Mesenchymal stem cell (in vitro differentiated cells and primary cell): ENCODE measurements at regions not wholly inside any gene's neighbourhood (a gene's known extent, or its start where the extent isn't known, plus 50 kb on each side); places are given as distances from the start of the nearest gene placed in this dataset.

Experiments
- DNase-seq: peaks from one replicate; pipeline ENCODE4 v3.0.0-alpha.2; 2013
- H2AFZ ChIP-seq: one replicate; pipeline ENCODE4 v1.6.1; 2013; ENCODE audit warnings: low read depth, mild to moderate bottlenecking, control low read depth, inconsistent platforms, low read length, moderate library complexity
- H2AK5ac ChIP-seq: 2 replicates; pipeline ENCODE4 v1.6.1; 2013; ENCODE audit warnings: low read length, moderate library complexity, mild to moderate bottlenecking, inconsistent platforms; ENCODE audit not compliant: severe bottlenecking
- H2BK120ac ChIP-seq: one replicate; pipeline ENCODE4 v1.6.1; 2013; ENCODE audit warnings: low read depth, mild to moderate bottlenecking, inconsistent platforms, low read length, moderate library complexity
- H2BK12ac ChIP-seq, 2 experiments: one replicate each; pipeline ENCODE4 v1.6.1; 2013; ENCODE audit warnings: inconsistent platforms in 2 of 2, low read length in 2 of 2, mild to moderate bottlenecking in 2 of 2, moderate library complexity in 2 of 2, control low read depth in 1 of 2
- H2BK15ac ChIP-seq: one replicate; pipeline ENCODE4 v1.6.1; 2013; ENCODE audit warnings: mild to moderate bottlenecking, low read depth, inconsistent platforms; ENCODE audit not compliant: poor library complexity, severe bottlenecking
- H2BK5ac ChIP-seq: 2 replicates; pipeline ENCODE4 v1.6.1; 2013; ENCODE audit warnings: low read depth, mild to moderate bottlenecking, low read length, control low read depth, inconsistent platforms; ENCODE audit not compliant: poor library complexity, severe bottlenecking
- H3K14ac ChIP-seq, 2 experiments: one replicate each; pipeline ENCODE4 v1.6.1; 2013; ENCODE audit warnings: inconsistent platforms in 2 of 2, low read length in 2 of 2, control low read depth in 1 of 2, mild to moderate bottlenecking in 1 of 2, moderate library complexity in 1 of 2
- H3K18ac ChIP-seq, 2 experiments: one replicate each; pipeline ENCODE4 v1.6.1; 2013; ENCODE audit warnings: inconsistent platforms in 2 of 2, low read length in 2 of 2, control low read depth in 1 of 2, low read depth in 1 of 2, mild to moderate bottlenecking in 1 of 2
- H3K23ac ChIP-seq, 2 experiments: one replicate each; pipeline ENCODE4 v1.6.1; 2013; ENCODE audit warnings: inconsistent platforms in 2 of 2, low read length in 2 of 2, mild to moderate bottlenecking in 2 of 2, moderate library complexity in 2 of 2, control low read depth in 1 of 2
- H3K27ac ChIP-seq: 2 replicates; pipeline ENCODE4 v1.5.1; 2013; ENCODE audit warnings: mild to moderate bottlenecking, moderate library complexity, low read length, control low read depth, inconsistent platforms; ENCODE audit not compliant: poor library complexity, severe bottlenecking
- H3K27me3 ChIP-seq, 2 experiments: 2 replicates each; pipeline versions ENCODE4 v1.6.1 to v1.7.0; 2013; ENCODE audit warnings: low read length in 2 of 2, mild to moderate bottlenecking in 2 of 2, moderate library complexity in 2 of 2, control low read depth in 1 of 2, inconsistent platforms in 1 of 2; ENCODE audit not compliant: control insufficient read depth in 1 of 2, insufficient read depth in 1 of 2
- H3K36me3 ChIP-seq, 2 experiments: 2 replicates each; pipeline versions ENCODE4 v1.6.1 to v1.7.0; 2013; ENCODE audit warnings: low read length in 2 of 2, control low read depth in 1 of 2, inconsistent platforms in 1 of 2, low read depth in 1 of 2, mild to moderate bottlenecking in 1 of 2; ENCODE audit not compliant: insufficient read depth in 2 of 2, control insufficient read depth in 1 of 2
- H3K4ac ChIP-seq, 2 experiments: one replicate each; pipeline ENCODE4 v1.6.1; 2013; ENCODE audit warnings: inconsistent platforms in 2 of 2, low read length in 2 of 2, mild to moderate bottlenecking in 2 of 2, moderate library complexity in 2 of 2, control low read depth in 1 of 2, low read depth in 1 of 2
- H3K4me1 ChIP-seq: 2 replicates; pipeline ENCODE4 v1.6.1; 2013; ENCODE audit warnings: low read depth, low read length, control low read depth; ENCODE audit not compliant: control insufficient read depth, insufficient read depth
- H3K4me2 ChIP-seq: 2 replicates; pipeline ENCODE4 v1.6.1; 2013; ENCODE audit warnings: low read length, mild to moderate bottlenecking, inconsistent platforms; ENCODE audit not compliant: poor library complexity, severe bottlenecking
- H3K4me3 ChIP-seq, 2 experiments: 2 replicates each; pipeline versions ENCODE4 v1.5.1 to v1.7.0; 2013; ENCODE audit warnings: low read length in 2 of 2, mild to moderate bottlenecking in 2 of 2, control low read depth in 1 of 2, low read depth in 1 of 2; ENCODE audit not compliant: insufficient read depth in 1 of 2
- H3K79me1 ChIP-seq: replicated peaks from 2 replicates; pipeline ENCODE4 v1.6.1; 2013; ENCODE audit warnings: mild to moderate bottlenecking, control low read depth, low read length, inconsistent platforms; ENCODE audit not compliant: poor library complexity, severe bottlenecking
- H3K9ac ChIP-seq: 2 replicates; pipeline ENCODE4 v1.7.0; 2013; ENCODE audit warnings: mild to moderate bottlenecking, low read length, moderate library complexity
- H3K9me3 ChIP-seq: 2 replicates; pipeline ENCODE4 v1.7.0; 2013; ENCODE audit warnings: mild to moderate bottlenecking, low read length; ENCODE audit not compliant: control insufficient read depth
- H4K8ac ChIP-seq: one replicate; pipeline ENCODE4 v1.6.1; 2013; ENCODE audit warnings: inconsistent platforms, mild to moderate bottlenecking, low read length, moderate library complexity
- H4K91ac ChIP-seq: one replicate; pipeline ENCODE4 v1.6.1; 2013; ENCODE audit warnings: mild to moderate bottlenecking, low read length, inconsistent platforms
- WGBS: methylation state at CpG from one replicate; pipeline ENCODE4 v1.1.7; 2013; ENCODE audit warnings: mixed read lengths; 5-methylcytosine and 5-hydroxymethylcytosine counted together

DNA sequence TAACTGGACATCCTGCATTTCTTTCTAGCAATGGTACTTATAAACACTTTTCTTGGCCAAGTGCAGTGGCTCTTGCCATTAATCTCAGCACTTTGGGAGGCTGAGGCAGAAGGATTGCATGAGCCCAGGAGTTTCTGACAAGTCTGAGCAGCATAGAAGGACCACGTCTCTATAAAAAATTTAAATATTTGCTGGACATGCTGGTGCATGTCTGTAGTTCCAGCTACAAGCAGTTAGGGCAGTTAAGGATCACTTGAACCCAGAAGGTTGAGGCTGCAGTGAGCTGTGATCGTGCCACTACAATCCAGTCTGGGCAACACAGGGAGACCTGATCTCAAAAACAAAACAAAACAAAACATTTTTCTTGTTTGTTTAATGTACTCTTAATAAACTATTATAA, 434.0 kb downstream of the PLA2G4A start:
- H3K4ac ChIP-seq, result no peak overlapping the region
- no peak overlapping the region for H2BK5ac ChIP-seq
- H4K91ac ChIP-seq, result no peak overlapping the region
- H2AK5ac ChIP-seq, result no peak overlapping the region
- no peak overlapping the region for H3K14ac ChIP-seq
- no peaks in the 10 kb centered on the region for H3K36me3 ChIP-seq
- no peak overlapping the region for H3K23ac ChIP-seq
- no peak for DNase-seq
- WGBS, result 80% methylated on average over 1 of the region's 2 CpGs
- no peak overlapping the region for H2AFZ ChIP-seq
- H3K79me1 ChIP-seq, result no peaks in the 10 kb centered on the region
- no peak overlapping the region for H3K4me2 ChIP-seq
- H2BK12ac ChIP-seq, result no peak overlapping the region
- H3K9ac ChIP-seq, result no peak overlapping the region
- no peak overlapping the region for H3K27ac ChIP-seq
- H3K18ac ChIP-seq, result no peak overlapping the region
- no peak overlapping the region for H2BK15ac ChIP-seq
- H4K8ac ChIP-seq, result no peak overlapping the region
- no peaks in the 10 kb centered on the region for H3K9me3 ChIP-seq
- H2BK120ac ChIP-seq, result no peak overlapping the region
- no peak overlapping the region for H3K4me3 ChIP-seq
- H3K27me3 ChIP-seq, result no peaks in the 10 kb centered on the region
- no peaks in the 10 kb centered on the region for H3K4me1 ChIP-seq

GRCh38 chr1:187264995-187265602, 436.4 kb downstream of the PLA2G4A start:
- H2BK15ac ChIP-seq, result no peak overlapping the region
- H2AK5ac ChIP-seq, result no peak overlapping the region
- DNase-seq, result peak; percentile 73
- no peak overlapping the region for H3K27ac ChIP-seq
- H4K91ac ChIP-seq, result no peak overlapping the region
- H3K27me3 ChIP-seq, result no peaks in the 10 kb centered on the region
- no peak overlapping the region for H3K4ac ChIP-seq
- WGBS, result 37% methylated on average over 2 of the region's 4 CpGs
- no peak overlapping the region for H4K8ac ChIP-seq
- H3K4me2 ChIP-seq, result no peak overlapping the region
- H2BK12ac ChIP-seq, result no peak overlapping the region
- H3K14ac ChIP-seq, result no peak overlapping the region
- H3K9ac ChIP-seq, result no peak overlapping the region
- no peak overlapping the region for H2BK120ac ChIP-seq
- no peak overlapping the region for H2AFZ ChIP-seq
- H3K23ac ChIP-seq, result no peak overlapping the region
- no peak overlapping the region for H3K18ac ChIP-seq
- H2BK5ac ChIP-seq, result no peak overlapping the region
- H3K79me1 ChIP-seq, result no peaks in the 10 kb centered on the region
- H3K4me1 ChIP-seq, result no peaks in the 10 kb centered on the region
- H3K9me3 ChIP-seq, result no peaks in the 10 kb centered on the region
- H3K36me3 ChIP-seq, result no peaks in the 10 kb centered on the region
- H3K4me3 ChIP-seq, result no peak overlapping the region

DNA sequence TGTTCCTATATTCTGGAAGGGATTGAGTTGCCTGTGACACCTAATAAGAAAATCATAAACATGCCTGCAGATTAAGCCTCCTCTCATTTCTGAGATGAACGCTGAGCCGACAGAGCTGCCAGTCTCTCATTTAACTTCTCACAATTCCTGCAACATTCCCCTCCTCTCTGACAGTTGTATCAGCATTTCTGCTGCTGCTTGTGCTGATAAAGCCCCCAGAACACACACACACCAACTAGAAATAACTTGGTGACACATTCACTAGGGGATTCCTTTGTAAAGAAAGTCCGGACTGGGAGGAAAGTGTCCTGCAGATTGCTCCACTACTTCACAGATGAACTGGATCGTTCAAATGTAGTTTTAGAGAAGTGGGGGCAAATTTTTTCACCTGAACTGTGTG, 437.3 kb downstream of the PLA2G4A start:
- no peak overlapping the region for H4K91ac ChIP-seq
- 32% methylated on average over 4 of the region's 4 CpGs for WGBS
- no peaks in the 10 kb centered on the region for H3K4me1 ChIP-seq

GRCh38 chr1:187267827-187268226, 439.1 kb downstream of the PLA2G4A start:
- Histone ChIP-seq H2BK12ac (no peak overlapping the region), H3K79me1 (no peaks in the 10 kb centered on the region), H3K9ac (no peak overlapping the region), H3K4me2 (no peak overlapping the region), H3K4ac (no peak overlapping the region), H3K14ac (no peak overlapping the region), H3K27ac (no peak overlapping the region), H3K4me1 (no peaks in the 10 kb centered on the region), H2AFZ (no peak overlapping the region), H3K9me3 (no peaks in the 10 kb centered on the region), H2BK15ac (no peak overlapping the region), H3K36me3 (no peaks in the 10 kb centered on the region), H3K23ac (no peak overlapping the region), H4K91ac (no peak overlapping the region), H4K8ac (no peak overlapping the region), H3K18ac (no peak overlapping the region), H2BK120ac (no peak overlapping the region), H2BK5ac (no peak overlapping the region), H3K4me3 (no peak overlapping the region), H3K27me3 (no peaks in the 10 kb centered on the region), H2AK5ac (no peak overlapping the region)
- 79% methylated on average over 1 of the region's 1 CpG for WGBS
- no peak for DNase-seq

More for the DNA sequence above, 437.3 kb downstream of the PLA2G4A start:
- no peak overlapping the region for H2BK15ac ChIP-seq
- no peak overlapping the region for H2BK5ac ChIP-seq
- no peak for DNase-seq
- H3K27ac ChIP-seq, result no peak overlapping the region
- no peaks in the 10 kb centered on the region for H3K9me3 ChIP-seq
- no peak overlapping the region for H3K23ac ChIP-seq
- no peak overlapping the region for H3K4me3 ChIP-seq
- no peak overlapping the region for H3K14ac ChIP-seq
- H3K4ac ChIP-seq, result no peak overlapping the region
- no peak overlapping the region for H2BK120ac ChIP-seq
- H3K79me1 ChIP-seq, result no peaks in the 10 kb centered on the region
- no peak overlapping the region for H3K9ac ChIP-seq
- H3K36me3 ChIP-seq, result no peaks in the 10 kb centered on the region
- H4K8ac ChIP-seq, result no peak overlapping the region
- H2BK12ac ChIP-seq, result no peak overlapping the region
- no peak overlapping the region for H2AK5ac ChIP-seq
- no peak overlapping the region for H3K18ac ChIP-seq
- H2AFZ ChIP-seq, result peak overlapping the region; percentile 56
- H3K27me3 ChIP-seq, result no peaks in the 10 kb centered on the region
- H3K4me2 ChIP-seq, result no peak overlapping the region
